Right cardiac atrium (tissue), 5 donors: ENCODE measurements at regions not wholly inside any gene's neighbourhood (a gene's known extent, or its start where the extent isn't known, plus 50 kb on each side); places are given as distances from the start of the nearest gene placed in this dataset.
A peak's percentile ranks its signal among the peaks of the same experiment; 100 is the strongest.
"Not testable (repeated sequence)": the region's sequence is repeated elsewhere in the genome, so short reads cannot be mapped to it uniquely, and the experiment has no call there.

ENCODE experiments used
- ATAC-seq, 2 donors: fragments of 200-7000 bp; cut with Tn5 transposase; one replicate each; pipeline versions ENCODE4 v1.8.0 to v1.9.1; 2020; ENCODE audit warnings: moderate library complexity in 2 of 2, mild to moderate bottlenecking in 1 of 2
- DNase-seq, 3 donors: peaks; one replicate each; pipeline ENCODE4 v3.0.0-alpha.2; 2020
- H3K27ac ChIP-seq: one replicate; pipeline ENCODE4 v1.5.1; 2013; ENCODE audit warnings: mild to moderate bottlenecking, low read length, control low read depth, moderate library complexity
- H3K27me3 ChIP-seq: one replicate; pipeline ENCODE4 v1.6.1; 2013; ENCODE audit not compliant: control insufficient read depth, insufficient read depth
- H3K4me1 ChIP-seq: one replicate; pipeline ENCODE4 v1.6.1; 2013; ENCODE audit warnings: low read length; ENCODE audit not compliant: control insufficient read depth, insufficient read depth
- H3K4me3 ChIP-seq: one replicate; pipeline ENCODE4 v1.5.1; 2013; ENCODE audit warnings: low read length, control low read depth
- H3K9me3 ChIP-seq: one replicate; pipeline ENCODE4 v1.6.1; 2013; ENCODE audit warnings: low read length; ENCODE audit not compliant: control insufficient read depth
- WGBS: extraction: QIAGEN DNeasy Blood & Tissue Kit; methylation state at CpG from one replicate; pipeline ENCODE4 v1.1.7; 2013; 5-methylcytosine and 5-hydroxymethylcytosine counted together
- intact Hi-C, 4 donors: fragments of 100-400 bp; cut with DNase I; formaldehyde crosslinking; loops; one replicate each; pipeline versions ENCODE4 v1.11.0 to v1.14.0; 2022 to 2023
- donor health status: healthy with polysubstance abuse.
- donor health status: DM: no; HTN: yes; CAD: no.
- donor health status: DM: no; HTN: no; CAD: no.
- donor health status: DM: no; HTN: yes; CAD: no; lungs with severe emphysema.
- donor health status: DM: yes; HTN: yes; CAD: no.

DNA sequence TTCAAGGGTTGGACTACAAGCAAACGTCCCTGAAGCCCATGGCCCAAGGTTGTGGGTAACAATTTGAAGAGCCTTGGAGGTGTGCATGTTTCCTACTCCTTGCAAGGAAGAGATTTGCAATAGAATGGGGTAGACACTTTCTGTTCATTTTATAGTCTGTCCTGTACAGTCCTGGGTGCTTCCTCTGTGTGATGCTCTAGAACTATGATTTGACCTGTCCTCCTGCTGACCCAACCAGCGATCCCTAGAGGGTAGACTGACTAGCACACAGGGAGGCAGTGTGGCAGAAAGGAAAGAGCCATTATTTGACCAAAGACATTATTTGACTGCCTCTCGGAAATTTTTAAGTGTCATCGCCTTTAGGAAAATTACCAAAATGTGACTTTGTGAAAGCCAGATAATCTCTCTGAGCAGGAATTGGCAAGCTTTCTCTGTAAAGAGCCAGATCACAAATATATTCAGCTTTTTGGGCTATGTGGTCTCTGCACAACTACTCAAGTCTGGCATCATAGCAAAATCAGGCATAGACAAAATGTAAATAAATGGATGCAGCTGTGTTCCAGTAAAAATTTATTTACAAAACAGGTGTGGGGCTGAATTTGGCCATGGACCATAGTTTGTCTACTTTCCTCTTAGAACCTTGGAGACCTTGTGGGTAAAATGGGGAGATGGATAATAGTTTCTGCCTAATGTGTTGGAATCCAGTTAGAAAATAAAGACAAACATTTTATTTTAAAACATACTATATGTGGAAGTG, 106.8 kb downstream of the DMRT2 start:
- Histone ChIP-seq H3K4me3 (no peak overlapping the region), H3K9me3 (no peaks in the 10 kb centered on the region), H3K27ac (no peak overlapping the region), H3K27me3 (no peaks in the 10 kb centered on the region), H3K4me1 (no peaks in the 10 kb centered on the region)
- DNase-seq (no peak), ATAC-seq (no peak)
- intact Hi-C loops = no loop called here
- 43% methylated on average over 4 of the region's 4 CpGs for WGBS

DNA sequence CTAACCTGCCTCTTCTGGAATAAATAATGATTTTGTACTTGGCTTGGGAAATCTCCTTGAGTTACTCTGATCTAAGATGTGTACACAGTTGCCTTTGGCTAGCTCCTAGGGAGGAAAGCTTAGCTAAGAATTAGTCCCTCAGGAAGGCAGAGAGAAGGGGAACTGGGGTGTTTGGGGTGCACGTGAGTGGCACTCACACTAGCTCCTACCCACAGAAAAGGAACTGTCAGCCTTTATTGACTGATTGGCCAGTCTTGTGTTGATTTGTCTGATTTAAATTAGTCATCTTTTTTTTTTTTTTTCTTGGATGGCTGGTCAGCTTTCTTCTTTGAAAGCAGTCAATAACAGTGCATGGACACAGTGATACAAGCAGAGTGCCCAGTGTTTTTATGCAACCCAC, 107.7 kb downstream of the DMRT2 start:
- Histone ChIP-seq H3K9me3 (no peaks in the 10 kb centered on the region), H3K27me3 (no peaks in the 10 kb centered on the region), H3K27ac (no peak overlapping the region), H3K4me1 (no peaks in the 10 kb centered on the region), H3K4me3 (no peak overlapping the region)
- DNase-seq (no peak), ATAC-seq (no peak)
- 51% methylated on average over 1 of the region's 1 CpG for WGBS
- intact Hi-C loops = no loop called here

DNA sequence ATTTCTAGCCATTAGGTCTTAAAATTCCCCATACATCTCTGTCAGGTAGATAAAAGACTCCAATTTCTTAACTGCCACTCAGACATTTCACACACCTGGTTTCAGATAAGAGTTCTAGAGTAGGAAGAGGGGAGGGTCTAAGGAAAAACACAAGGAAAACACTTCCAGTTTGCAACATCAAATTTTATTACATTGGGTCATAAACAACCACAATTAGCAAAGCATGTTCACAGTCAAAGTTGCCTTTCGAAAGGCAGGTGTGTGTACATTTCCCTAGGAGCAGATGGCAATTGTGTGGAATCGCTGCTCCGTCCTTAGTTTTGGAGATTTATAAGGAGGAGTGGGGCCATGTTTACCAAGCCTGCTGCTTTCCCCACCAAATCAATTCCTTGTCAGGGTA, 120.8 kb downstream of the DMRT2 start:
- H3K27me3 ChIP-seq = no peaks in the 10 kb centered on the region
- no peak overlapping the region for H3K27ac ChIP-seq
- H3K9me3 ChIP-seq = peaks cover 3% of the 10 kb centered on the region
- no peak overlapping the region for H3K4me3 ChIP-seq
- 90% methylated on average over 3 of the region's 3 CpGs for WGBS
- DNase-seq (no peak), ATAC-seq (no peak)
- intact Hi-C loops = no loop called here
- H3K4me1 ChIP-seq = no peaks in the 10 kb centered on the region

DNA sequence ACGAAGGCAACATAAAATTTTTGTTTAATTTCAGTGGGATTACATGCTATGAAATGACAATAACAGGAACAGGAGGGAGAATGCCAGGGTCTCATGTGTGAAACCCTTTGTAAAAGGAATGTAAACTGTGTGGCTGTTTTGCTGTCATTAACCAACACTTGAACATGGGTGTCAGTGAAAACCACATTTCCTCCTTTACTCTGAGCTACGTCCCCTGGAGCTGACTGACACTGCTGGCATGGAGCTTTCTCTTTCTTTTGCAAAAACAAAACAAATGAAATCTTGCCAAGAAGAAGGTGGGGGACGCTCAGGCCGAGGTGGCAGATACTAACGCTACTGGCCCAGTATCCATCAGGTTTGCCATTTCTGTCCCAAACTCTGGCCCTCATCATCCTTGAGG, 121.4 kb downstream of the DMRT2 start:
- no peaks in the 10 kb centered on the region for H3K4me1 ChIP-seq
- DNase-seq (no peak), ATAC-seq (no peak)
- H3K4me3 ChIP-seq = no peak overlapping the region
- no peaks in the 10 kb centered on the region for H3K27me3 ChIP-seq
- intact Hi-C loops = no loop called here
- 57% methylated on average over 5 of the region's 5 CpGs for WGBS
- no peak overlapping the region for H3K27ac ChIP-seq
- H3K9me3 ChIP-seq = peaks cover 3% of the 10 kb centered on the region

DNA sequence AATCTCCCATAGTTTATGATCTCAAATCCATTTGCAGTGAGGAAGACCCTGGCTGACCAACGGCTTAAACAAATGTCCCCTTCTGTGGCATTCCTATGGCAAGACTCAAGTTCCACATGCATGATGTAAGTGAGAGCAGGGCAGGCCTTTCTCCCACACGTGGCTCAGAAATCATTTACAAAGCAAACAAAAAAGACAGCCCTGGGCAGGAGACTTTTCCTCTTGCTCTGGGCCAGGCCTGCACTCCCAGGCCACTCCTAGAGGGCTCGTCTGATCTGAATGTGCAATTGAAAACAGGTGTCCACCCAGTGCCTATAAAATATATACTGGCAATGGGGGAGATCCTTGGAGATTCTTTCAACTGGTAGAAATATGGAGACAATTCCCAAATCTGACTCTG, 123.1 kb downstream of the DMRT2 start:
- intact Hi-C loops = no loop called here

DNA sequence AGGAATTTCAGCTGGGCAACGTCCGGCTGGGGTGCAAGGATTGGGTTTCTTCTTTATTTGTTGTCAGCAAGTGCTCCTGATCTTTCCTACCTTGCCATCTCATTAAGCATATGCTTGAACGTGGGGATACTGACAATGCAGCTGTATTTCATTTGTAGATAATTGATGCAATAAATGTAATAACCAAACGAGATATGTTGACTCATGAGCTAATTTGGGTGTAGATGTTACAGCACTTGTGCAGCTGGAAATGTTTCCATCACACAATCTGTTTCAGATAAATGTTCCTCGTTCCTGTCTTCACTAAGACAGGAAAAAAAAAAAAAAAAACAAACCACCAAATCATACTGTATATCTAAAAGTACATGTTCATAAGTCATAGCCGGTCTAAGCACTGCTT, 123.8 kb downstream of the DMRT2 start:
- 42% methylated on average over 6 of the region's 6 CpGs for WGBS
- Histone ChIP-seq H3K27ac (no peak overlapping the region), H3K27me3 (no peaks in the 10 kb centered on the region), H3K4me3 (no peak overlapping the region), H3K9me3 (peaks cover 3% of the 10 kb centered on the region), H3K4me1 (no peaks in the 10 kb centered on the region)
- no peak for DNase-seq
- intact Hi-C loops = no loop called here
- no peak for ATAC-seq

More for the DNA sequence above, 123.1 kb downstream of the DMRT2 start:
- Histone ChIP-seq H3K4me1 (no peaks in the 10 kb centered on the region), H3K27ac (no peak overlapping the region), H3K9me3 (peaks cover 3% of the 10 kb centered on the region), H3K27me3 (no peaks in the 10 kb centered on the region), H3K4me3 (no peak overlapping the region)
- WGBS = 36% methylated on average over 3 of the region's 3 CpGs
- ATAC-seq (no peak), DNase-seq (no peak)

DNA sequence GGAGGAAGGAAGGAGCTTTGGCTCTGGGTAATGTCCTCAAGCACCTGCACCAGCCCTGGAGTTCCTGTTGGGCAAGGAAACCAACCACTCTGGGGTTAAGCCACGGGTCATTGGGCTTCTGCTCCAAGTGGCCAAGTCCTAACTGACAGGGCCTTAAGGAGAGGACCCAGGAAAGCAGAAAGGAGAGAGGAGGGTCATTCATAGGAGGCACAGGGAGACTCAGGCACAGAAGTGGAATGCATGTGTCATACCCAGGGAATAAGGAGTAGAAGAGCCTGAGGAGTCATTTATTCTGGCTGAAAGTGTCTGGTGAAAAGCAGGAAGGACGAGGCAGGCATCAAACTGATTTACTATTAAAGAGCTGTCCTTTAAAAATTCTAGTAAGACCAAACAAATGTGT, 129.2 kb downstream of the DMRT2 start:
- WGBS = 40% methylated on average over 2 of the region's 2 CpGs
- Histone ChIP-seq H3K4me1 (no peaks in the 10 kb centered on the region), H3K4me3 (no peak overlapping the region), H3K9me3 (no peaks in the 10 kb centered on the region), H3K27me3 (no peaks in the 10 kb centered on the region), H3K27ac (no peak overlapping the region)
- ATAC-seq (no peak), DNase-seq (no peak)
- intact Hi-C loops = no loop called here

DNA sequence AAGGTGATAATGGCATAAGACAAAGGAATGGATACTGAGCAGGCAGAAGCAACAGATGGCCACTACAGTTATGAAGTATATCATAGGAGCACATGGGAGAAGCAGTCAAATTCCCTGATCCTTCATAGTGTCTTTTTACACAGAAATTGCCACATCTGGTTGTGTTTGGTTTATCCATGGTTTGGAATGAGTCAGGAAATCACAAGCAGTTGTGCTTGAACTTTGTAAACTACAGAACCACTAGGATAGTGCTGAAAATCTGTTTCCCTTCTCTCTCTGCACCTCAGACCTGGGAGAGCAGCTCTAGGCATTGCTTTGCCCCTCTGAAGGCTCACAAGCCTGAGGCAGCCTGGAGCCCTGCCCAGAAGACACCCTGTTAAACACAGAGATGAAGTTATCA, 134.0 kb downstream of the DMRT2 start:
- ATAC-seq = no peak
- H3K4me3 ChIP-seq = no peak overlapping the region
- H3K9me3 ChIP-seq = no peaks in the 10 kb centered on the region
- no peak overlapping the region for H3K27ac ChIP-seq
- DNase-seq = no peak
- intact Hi-C loops = no loop called here
- no peaks in the 10 kb centered on the region for H3K27me3 ChIP-seq
- no peaks in the 10 kb centered on the region for H3K4me1 ChIP-seq

DNA sequence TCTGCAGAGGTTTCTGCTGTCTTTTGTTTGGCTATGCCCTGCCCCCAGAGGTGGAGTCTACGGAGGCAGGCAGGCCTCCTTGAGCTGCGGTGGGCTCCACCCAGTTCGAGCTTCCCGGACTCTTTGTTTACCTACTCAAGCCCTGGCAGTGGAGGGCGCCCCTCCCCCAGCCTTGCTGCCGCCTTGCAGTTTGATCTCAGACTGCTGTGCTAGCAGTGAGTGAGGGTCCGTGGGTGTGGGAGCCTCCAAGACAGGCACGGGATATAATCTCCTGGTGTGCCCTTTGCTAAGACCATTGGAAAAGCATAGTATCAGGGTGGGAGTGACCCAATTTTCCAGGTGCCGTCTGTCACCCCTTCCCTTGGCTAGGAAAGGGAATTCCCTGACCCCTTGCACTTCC, 137.0 kb downstream of the DMRT2 start:
- H3K27ac ChIP-seq, intact Hi-C loops, H3K4me3 ChIP-seq, ATAC-seq, H3K27me3 ChIP-seq, DNase-seq, H3K9me3 ChIP-seq, H3K4me1 ChIP-seq: not testable (repeated sequence)
- WGBS = 86% methylated on average over 9 of the region's 9 CpGs

DNA sequence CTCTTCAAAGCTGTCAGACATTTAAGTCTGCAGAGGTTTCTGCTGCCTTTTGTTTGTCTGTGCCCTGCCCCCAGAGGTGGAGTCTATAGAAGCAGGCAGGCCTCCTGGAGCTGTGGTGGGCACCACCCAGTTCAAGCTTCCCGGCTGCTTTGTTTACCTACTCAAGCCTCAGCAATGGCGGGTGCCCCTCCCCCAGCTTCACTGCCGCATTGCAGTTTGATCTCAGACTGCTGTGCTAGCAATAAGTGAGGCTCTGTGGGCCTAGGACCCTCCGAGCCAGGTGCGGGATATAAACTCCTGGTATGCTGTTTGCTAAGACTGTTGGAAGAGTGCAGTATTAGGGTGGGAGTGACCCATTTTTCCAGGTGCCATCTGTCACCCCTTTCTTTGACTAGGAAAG, 145.5 kb downstream of the DMRT2 start:
- intact Hi-C loops, H3K27ac ChIP-seq, H3K4me1 ChIP-seq, H3K4me3 ChIP-seq, H3K27me3 ChIP-seq, H3K9me3 ChIP-seq, ATAC-seq: not testable (repeated sequence)
- WGBS = 74% methylated on average over 5 of the region's 5 CpGs
- DNase-seq = peak in 1 of 3 donors; percentile 33

DNA sequence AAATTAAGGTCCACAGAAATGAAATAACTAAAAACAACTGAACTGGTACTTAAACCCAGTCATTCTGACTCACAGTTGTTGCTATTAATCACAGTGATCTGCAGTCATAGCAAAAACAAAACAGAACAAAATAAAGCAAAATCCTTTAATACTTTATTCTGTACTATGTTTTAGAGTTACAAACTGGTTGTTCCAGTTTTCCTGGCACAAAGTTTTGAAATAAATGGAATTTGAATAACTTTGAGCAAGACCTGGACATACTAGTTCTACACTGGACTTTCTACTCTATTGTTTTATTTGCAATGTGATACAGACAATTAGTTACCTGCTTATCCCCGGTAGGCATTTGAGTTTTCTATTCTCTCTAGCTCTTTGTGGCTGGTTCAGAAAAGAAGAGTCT, 147.9 kb downstream of the DMRT2 start:
- no peak overlapping the region for H3K4me3 ChIP-seq
- H3K9me3 ChIP-seq = no peaks in the 10 kb centered on the region
- peaks cover 2% of the 10 kb centered on the region for H3K4me1 ChIP-seq
- DNase-seq (no peak), ATAC-seq (no peak)
- H3K27ac ChIP-seq = no peak overlapping the region
- intact Hi-C loops = no loop called here
- H3K27me3 ChIP-seq = no peaks in the 10 kb centered on the region
- WGBS = 63% methylated on average over 1 of the region's 1 CpG

DNA sequence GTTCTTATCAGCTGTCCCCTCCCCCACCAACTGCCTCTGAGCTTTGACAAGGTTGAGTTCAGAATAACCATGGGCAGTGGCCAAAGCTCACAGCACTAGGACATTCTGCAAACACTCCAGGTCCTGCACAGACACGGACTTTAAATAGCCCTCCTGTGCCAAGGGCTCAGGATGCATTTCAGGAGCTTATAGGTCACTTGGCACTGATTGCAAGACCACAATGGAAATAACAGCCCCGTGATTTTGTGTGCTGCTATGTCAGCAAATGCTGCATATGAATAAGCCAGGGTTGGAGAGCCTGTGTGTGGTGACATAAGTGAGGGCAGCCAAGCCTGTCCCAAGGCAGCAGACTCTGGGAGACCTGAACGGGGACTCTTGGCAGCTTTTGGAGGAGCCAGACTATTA, 150.7 kb downstream of the DMRT2 start:
- WGBS = 19% methylated on average over 3 of the region's 3 CpGs
- intact Hi-C loops = no loop called here
- H3K4me3 ChIP-seq = no peak overlapping the region
- H3K27me3 ChIP-seq = no peaks in the 10 kb centered on the region
- peak; percentile 92 to 93 for ATAC-seq
- peak overlapping the region; percentile 55 for H3K27ac ChIP-seq
- DNase-seq = peak; percentile 20 to 63 (median 46)
- no peaks in the 10 kb centered on the region for H3K9me3 ChIP-seq
- peaks cover 2% of the 10 kb centered on the region for H3K4me1 ChIP-seq
